NCI-H510A (cell line): ENCODE measurements at regions not wholly inside any gene's neighbourhood (a gene's known extent, or its start where the extent isn't known, plus 50 kb on each side); places are given as distances from the start of the nearest gene placed in this dataset.
A peak's percentile ranks its signal among the peaks of the same experiment; 100 is the strongest.

ENCODE experiments used
- DNase-seq: peaks from one replicate; lab custom pipeline; 2025; lab: John Stamatoyannopoulos, UW

DNA sequence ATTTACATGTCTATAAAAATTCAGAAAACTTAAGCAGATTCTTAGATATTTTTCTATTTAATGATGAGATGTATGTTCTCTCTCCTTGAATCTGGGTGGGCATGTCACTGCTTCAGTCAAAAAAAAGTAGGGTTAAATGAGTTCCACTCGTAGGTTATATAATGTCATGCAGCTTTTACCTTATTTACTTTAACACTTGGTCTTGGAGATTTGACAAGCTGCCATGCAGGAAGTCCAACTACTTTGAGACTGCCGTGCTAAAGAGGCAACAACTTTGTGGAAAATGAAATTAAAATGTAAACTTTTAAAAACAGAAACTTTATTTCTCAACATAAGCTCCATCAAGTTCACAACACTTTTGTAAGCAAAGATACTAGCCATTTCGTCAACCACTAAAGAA lies 1336.0 kb upstream of the CDH8 start:
- no peak for DNase-seq

DNA sequence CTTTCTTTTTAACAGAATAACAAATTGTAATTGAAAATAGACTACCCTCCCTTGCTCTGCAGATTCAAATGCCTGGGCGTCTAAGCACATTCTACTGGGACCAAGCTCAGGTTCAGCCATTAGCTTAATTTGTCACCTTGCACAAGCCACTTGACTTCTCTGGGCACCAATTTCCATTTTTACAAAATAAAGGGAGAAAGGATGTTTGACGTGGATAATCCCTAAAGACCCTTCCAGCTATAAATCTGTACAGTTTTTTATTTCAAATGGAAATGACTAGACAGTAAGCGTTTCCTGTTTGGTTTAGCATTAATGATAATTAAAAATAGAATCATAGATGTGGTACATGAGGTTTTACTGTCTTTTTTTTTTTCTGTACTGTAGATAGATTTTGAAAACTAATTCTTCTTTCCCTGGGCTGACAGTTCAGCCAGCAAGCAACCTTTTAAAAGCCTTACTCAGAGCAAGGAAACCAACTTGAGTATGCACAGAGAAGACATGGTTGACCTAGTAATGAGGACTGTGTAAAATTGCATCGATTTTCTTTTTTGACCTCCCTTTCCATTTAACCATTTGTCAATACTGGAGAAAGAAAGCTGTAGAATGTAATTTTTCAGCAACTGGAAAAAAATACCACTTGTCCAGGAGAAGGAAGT lies 1329.5 kb upstream of the CDH8 start:
- no peak for DNase-seq

DNA sequence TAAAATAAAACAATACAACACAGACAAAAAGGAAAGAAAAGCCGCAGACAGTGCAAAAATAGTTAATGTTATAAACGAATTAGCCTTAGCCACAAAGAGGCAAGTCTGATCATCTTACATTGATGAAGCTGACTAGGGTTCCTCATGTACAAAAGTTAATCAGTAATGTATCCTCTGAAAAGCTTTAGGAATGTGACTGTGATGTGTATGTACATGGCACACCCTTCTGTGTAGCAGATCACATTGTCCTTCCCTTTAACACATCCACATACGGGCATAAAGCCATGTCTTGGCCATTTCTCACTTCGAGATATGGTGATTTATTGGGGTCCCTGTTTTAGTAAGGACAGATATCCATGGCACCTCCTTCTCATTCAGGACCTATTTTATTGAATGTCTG lies 1327.5 kb upstream of the CDH8 start:
- no peak for DNase-seq

DNA sequence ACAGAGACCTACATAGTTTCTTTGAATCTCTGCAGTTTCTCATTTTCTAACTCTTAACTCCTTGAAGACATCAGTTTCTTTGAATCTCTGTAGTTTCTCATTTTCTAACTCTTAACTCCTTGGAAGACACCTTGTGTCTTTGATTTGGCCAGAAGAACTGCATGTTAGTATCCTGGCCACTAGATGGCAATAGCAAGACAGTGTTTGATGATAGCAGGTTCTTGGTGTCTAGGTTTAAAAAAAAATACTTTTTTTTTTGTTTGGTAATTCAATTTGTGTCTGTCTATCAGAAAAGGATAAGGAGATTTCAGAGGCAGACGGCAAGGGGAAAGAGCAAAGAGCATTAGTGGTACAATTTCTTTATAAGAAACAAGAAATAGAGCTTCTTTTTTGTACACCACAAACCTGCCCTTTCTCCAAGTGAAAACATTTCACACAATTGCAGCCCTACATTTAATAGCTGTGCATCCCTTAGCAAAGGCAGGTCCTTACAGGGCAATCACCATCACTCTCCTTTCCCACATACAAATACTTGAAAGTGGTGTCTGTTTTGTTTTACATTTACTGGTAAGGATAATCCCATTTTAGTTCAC lies 1324.9 kb upstream of the CDH8 start:
- no peak for DNase-seq

DNA sequence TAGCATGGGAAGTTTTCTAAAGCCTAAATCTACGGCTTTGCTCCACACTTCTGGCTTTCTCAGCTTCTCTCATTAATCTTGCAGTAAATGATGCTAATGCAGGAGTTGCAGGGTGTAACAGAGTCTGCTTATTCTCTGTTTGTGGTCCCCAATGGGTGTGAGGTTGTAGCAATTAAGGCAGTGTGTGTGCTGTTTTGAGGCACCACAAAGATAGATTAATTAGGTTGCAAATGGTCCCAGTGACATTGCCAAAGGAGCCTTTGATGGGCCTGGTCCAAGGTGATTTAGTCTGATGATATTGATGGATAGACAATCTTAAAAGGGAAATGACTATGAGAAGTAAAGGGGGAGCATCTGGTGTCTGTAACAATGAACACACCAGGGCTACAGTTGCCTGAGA lies 1313.7 kb upstream of the CDH8 start:
- no peak for DNase-seq

DNA sequence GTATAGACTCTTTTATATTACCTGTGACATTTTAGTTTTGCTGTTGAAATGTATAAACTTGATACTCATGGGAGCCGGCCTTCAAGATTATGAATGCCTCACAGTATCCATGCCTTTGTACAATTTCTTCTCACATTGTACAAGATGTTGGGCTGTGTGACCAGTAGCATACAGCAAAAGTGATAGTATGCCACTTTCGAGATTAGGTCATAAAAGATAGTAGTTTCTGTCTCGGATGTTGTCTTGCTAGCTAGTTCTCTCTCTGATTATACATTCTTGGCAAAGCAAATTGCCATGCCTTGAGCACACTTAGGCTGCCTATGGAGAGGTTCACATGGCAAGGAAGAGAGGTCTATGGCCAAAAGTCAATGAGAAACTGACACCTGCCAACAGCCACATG lies 1309.8 kb upstream of the CDH8 start:
- no peak for DNase-seq

DNA sequence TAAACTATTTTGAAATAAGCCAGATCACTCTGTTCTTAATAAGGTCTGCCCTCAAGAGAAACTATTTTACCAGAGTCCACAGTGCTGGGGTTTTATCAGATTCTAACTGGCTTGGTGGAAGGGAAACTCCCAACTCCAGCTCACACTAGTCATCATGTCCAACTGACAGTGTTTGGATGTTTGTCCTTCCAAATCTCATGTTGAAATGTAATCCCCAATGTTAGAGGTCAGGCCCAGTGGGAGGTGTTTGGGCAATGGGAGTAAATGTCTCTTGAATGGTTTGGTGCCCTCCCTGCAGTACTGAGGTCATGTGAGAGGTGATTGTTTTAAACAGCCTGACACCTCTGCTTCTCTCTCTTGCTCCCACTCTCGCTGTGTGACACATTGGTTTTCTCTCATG lies 1301.0 kb upstream of the CDH8 start:
- DNase-seq = no peak

DNA sequence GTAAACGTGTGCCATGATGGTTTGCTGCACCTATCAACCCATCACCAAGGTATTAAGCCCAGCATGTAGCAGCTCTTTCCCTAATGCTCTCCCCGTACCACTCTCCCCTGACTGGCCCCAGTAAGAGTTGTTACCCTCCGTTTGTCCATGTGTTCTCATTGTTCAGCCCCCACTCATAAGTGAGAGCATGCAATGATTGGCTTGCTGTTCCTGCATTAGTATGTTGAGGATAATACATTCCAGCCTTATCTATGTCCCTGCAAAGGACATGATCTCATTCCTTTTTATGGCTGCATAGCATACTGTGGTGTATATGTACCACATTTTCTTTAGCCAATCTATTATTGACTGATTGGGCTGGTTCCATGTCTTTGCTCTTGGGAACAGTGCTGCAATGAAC lies 1294.9 kb upstream of the CDH8 start:
- DNase-seq = no peak

DNA sequence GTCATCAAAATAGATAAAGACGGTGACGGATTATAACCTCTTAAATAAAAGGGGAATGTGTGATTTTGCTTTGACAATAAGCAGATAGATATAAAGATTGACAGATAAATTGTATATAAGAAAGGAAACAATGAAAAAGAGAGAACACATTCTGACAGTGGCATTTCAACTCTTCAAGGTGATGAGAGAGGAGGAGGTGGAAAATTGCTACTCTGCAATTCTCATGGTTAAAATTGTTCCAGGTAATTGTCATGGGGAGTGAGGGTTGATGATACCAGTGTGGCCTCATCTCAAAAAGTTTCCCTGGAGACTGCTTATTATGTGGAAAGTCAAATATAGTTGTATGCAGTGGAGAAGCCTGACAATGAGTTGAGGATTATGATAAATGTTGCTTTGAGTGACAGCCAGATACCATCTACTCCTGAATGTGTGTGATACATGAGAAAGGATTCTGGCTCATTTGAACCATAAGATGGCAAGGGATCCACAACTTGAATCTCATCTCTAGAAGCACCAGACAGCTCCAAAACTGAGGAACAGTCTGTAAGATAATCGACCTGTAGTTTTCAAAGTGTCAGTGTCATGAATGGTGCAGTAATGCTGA lies 1290.6 kb upstream of the CDH8 start:
- no peak for DNase-seq

DNA sequence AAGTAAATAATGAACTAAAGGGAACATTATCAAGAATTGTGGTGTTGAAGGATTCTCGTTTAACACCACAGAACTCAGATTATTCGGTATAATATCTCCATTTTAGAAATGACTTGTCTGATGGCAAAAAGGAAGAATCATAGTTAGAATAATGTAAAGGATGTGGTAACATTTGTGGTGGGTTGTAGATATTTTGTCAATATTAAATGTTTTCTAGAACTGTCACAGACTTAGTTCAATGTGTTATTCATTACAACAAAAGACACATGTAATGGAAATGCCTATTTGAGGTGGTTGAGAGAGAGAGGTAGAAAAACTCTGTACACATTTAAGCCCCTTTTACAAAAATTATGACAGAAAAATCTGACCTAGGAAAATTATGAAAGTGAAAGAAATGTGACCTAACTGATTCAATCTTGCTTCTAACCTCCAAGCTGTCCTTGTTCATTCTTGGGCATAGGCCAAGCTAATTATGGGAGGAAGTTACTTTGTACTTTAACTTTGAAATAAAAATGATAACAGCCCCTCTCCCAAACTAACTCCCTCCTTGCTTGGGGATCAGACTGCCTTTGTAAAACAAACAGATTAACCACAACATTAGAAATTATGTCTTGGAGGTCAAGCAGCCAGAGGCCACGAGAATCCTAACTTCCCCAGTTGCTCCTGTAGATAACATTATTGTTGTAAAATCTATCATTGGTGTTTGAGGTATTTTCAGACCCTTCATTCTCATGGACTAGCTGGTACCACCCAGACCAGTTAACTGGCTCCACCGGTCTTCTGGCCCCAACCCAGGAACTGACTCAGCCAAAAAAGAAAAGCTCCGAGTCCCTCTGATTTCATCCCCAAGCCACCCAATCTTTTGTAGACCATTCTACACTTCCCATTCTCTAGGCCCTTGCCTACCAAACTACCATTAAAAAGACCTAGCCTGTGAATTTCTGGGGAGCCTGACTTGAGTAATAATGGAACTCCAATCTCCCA lies 1287.8 kb upstream of the CDH8 start:
- no peak for DNase-seq

DNA sequence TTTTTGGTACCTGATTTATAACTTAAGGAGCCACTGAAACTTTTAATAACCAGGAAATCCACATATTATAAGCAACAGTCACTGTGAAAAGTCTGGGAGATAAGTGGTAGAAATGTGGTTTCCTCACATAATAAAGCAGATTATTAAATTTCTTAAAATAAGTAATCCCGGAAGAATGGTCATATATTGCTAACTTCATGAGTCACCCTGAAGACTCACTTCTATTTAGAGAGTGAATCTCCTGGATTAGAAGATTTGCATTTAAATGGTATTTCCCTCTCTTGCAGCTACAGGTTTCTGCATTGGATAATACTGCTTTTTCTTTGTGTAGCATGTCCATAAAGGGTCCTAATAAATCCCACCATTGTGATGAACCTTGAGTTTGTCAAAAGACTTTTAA lies 1286.8 kb upstream of the CDH8 start:
- no peak for DNase-seq

DNA sequence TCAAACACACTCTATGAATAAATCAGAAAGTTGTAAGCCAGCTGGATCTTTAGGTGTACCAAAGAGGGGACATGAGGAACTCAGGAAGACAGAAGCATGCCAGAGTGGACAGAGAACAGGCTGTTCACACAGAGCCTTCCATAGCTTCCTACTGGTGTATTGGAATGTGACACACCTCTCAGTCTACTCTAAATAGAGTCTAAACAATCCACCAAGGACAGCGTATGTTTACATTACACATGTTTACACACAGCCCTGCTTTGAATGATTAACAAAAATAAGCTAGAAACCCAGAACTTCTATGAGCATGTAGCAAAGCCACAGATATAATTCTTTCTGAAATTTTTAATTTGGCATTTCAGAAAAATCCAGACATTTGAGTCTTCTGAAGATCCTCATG lies 1279.0 kb upstream of the CDH8 start:
- DNase-seq = no peak

DNA sequence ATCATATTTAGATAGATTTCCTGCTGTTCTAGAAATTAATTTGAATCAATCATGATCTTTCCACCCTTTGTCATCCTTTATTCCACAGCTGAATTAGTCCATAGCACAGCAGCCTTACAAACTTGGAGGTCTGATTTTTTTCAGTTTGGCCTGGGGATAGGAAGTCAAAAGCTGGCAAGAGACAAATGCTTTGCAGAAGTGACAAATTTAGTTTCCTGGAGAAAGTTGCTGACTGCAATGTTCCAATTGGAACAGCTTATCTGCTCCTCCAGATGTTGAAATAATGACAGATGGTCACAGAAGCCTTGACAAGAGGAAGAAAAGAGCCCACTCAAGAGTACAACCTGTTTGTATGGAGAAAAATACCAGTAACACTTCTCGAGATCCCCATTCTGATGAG lies 1276.1 kb upstream of the CDH8 start:
- DNase-seq = no peak

DNA sequence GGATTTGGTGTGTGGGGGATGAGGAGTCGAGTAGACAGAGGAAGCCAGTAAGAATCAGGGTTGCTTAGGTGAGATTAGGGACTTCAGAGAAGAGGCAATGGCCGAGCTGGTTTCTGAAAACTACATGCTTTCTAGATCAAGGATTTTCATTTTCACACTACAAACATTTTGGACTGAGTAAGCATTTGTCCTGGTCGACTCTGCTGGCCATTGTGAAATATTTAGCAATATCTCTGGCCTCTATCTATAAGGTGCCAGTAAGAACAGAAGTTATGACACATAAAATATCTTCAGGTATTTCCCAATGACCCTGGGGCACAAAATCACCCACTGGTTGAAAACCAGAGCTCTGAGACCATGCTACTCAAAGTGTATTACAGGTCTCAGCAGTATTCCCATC lies 1275.1 kb upstream of the CDH8 start:
- DNase-seq = no peak

DNA sequence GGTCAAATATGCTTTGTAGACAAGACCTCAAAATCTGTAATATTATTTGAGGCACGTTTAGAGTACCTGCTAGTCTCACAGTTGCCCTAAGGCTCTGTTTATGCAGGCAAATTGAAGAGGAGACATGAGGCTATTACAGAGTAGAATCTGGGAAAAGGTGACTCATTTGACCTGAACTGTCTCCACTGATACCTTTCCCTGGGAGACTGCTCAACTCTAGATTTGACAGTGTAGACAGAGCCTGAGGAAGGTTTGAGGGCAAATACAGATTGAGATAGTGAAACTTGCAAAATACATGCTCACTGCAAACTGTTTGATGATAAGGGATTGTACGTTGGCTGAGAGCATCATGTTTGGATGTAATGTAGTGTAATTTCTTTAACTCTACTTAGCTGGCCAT lies 1266.6 kb upstream of the CDH8 start:
- no peak for DNase-seq

DNA sequence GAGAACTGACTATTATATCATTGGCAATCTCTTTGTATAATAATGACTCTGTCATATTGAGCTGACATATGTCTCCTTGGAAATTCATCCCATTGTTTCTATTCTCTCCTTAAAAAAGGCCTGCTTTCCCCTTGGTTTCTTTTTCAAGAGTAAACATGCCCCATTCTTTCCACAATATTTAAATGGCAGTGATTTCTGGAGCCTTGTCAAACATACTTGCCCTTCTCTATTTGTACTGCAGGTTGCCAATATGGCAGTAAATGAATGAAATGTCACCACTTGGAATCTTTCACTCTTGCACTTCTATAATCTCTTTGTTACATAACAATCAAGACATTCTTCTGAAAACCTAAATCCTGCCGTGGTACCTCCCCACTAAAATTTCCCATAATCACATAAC lies 1265.1 kb upstream of the CDH8 start:
- no peak for DNase-seq

DNA sequence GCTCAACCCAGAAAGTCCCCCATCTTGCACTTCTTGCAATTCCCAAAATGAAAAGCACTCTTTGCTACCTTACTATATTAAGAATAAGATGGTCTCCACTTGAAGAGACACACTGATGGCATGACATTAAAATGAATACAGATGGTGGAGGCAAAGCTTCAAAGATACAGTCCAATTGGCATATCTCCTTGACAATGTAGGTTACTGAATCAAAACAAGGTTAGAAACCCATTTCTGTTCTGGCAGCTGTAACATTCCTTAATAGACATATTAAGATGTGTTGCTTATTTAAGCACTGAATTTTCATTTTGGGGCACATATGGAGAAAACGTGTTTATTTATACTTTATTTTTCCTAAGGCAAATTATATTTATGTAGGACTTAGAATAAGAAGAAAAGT lies 1262.8 kb upstream of the CDH8 start:
- no peak for DNase-seq

DNA sequence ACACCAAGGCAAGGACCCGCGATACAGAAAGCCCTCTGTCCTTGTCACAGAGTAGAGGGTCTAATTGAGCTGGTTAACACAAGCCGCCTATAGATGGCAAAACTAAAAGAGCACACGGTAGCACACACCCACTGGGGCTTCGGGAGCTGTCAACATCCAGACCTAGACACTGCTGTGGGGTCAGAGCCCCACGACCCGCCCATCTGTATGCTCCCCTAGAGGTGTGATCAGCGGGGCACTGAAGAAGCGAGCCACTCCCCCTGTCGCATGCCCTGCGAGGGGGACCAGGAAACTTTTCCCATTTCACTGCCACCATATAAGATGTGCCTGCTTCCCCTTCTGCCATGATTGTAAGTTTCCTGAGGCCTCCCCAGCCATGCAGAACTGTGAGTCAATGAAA lies 1255.8 kb upstream of the CDH8 start:
- no peak for DNase-seq

DNA sequence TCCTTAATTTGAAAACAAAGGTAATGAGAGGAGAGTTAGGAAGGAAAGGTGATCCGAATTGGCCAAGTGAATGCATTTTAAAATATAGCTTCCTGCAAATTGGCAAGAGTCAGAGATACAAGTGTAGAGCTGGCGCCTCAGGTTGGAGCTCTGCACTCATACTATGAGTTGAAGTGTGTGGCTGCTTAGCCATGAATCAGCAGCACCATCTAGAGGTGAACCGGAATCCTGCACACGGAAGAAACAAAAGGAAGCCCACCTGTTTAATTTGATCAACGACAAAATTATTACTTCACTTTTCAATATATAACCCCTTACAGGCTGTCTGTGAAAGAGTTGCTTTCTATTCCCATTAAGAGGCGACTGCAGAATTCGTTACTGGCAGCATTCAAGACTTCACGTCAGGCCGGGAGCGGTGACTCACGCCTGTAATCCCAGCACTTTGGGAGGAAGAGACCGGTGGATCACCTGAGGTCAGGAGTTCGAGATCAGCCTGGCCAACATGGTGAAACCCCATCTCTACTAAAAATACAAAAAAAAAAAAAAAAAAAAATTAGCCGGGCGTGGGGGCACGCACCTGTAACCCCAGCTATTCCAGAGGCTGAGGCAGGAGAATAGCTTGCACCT lies 1253.7 kb upstream of the CDH8 start:
- peak; percentile 7 for DNase-seq

DNA sequence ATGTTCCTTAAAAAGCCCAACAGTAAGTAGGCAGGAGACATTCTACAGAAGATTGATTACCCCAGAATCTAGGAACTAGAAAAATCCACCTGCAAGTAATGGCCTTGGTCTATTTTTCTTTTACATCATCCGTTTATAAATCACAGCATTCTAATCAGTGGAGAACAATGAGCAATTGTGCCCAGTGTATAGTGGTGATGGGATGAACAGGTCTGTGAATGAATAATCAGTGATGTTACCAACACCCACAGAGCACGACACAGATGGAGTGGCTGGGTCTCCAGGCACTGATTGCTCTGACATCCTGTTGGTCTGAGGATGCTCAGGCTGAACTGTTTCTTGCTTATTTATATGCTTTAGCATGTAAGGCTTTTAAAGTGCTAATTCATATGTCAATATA lies 1251.2 kb upstream of the CDH8 start:
- no peak for DNase-seq

DNA sequence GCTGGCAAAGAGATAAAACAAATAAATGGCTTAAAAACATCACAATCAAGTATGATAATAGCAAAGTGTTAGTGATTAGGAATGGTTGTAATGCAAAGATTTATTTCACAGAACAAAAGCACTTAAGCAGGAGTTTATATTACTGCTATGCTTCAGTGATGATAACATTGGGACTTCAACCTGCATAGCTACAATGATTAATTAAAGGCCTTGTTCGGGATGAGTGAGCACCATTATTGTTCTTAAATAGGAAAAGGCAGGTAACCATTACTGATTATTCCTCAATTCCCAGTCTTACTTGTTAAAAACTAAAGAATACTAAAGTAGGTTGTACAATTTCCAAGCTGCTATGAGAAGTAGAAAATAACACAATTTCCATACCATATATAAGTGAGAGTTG lies 1247.5 kb upstream of the CDH8 start:
- no peak for DNase-seq

DNA sequence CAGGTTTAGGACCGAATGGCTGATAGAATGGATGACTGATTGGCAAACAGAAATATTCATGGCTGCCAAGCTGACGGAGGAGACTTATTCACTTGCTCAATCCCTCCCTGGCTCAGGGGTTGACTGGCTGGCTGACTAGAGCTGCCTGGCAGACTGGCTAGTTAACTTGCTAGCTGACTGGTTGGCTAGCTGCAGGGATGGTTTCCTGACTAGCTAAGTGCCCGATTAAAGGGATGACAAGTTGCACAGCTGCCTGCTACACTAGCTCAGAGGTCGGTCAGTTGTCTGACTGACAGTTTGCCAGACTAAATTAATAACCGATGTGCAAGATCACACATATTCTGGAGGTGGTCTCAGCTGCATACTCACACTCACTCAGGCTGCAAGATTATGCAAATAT lies 1208.4 kb upstream of the CDH8 start:
- DNase-seq = no peak
